ENCODE measurements at regions not wholly inside any gene's neighbourhood (a gene's known extent, or its start where the extent isn't known, plus 50 kb on each side); places are given as distances from the start of the nearest gene placed in this dataset.
A peak's percentile ranks its signal among the peaks of the same experiment; 100 is the strongest.

DNA sequence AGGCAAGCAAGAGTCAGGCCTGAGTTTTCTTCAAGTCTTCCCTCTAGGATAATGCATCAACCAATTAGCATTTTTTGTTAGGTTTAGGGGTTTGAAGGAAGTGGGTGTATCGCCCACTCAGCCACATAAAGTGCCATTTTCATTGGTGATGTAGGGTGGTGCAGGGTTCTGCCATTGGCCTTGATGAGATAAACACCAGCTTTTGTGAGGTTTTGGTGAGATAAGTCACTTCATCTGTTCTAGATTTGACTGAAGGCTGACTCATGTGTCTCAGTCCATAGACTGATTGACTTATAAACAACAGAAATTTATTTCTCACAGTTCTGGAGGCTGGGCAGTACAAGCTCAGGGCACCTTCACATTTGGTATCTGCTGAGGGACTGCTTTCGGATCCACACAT lies 84.5 kb upstream of the C3orf80 start:
- H3K4me3 ChIP-seq (ENCODE audit: low read depth, low read length) = no peak overlapping the region
- in situ Hi-C loops (cut with HindIII; ENCODE audit: low sequenced_read_pairs) = no loop called here
- TF ChIP-seq, protein P1, sequence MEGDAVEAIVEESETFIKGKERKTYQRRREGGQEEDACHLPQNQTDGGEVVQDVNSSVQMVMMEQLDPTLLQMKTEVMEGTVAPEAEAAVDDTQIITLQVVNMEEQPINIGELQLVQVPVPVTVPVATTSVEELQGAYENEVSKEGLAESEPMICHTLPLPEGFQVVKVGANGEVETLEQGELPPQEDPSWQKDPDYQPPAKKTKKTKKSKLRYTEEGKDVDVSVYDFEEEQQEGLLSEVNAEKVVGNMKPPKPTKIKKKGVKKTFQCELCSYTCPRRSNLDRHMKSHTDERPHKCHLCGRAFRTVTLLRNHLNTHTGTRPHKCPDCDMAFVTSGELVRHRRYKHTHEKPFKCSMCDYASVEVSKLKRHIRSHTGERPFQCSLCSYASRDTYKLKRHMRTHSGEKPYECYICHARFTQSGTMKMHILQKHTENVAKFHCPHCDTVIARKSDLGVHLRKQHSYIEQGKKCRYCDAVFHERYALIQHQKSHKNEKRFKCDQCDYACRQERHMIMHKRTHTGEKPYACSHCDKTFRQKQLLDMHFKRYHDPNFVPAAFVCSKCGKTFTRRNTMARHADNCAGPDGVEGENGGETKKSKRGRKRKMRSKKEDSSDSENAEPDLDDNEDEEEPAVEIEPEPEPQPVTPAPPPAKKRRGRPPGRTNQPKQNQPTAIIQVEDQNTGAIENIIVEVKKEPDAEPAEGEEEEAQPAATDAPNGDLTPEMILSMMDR (IDR thresholded peaks at IDR 0.05; ENCODE audit: low read depth, low read length) = no peak
- DNase-seq (ENCODE audit: low read depth, low spot score) = no peak

DNA sequence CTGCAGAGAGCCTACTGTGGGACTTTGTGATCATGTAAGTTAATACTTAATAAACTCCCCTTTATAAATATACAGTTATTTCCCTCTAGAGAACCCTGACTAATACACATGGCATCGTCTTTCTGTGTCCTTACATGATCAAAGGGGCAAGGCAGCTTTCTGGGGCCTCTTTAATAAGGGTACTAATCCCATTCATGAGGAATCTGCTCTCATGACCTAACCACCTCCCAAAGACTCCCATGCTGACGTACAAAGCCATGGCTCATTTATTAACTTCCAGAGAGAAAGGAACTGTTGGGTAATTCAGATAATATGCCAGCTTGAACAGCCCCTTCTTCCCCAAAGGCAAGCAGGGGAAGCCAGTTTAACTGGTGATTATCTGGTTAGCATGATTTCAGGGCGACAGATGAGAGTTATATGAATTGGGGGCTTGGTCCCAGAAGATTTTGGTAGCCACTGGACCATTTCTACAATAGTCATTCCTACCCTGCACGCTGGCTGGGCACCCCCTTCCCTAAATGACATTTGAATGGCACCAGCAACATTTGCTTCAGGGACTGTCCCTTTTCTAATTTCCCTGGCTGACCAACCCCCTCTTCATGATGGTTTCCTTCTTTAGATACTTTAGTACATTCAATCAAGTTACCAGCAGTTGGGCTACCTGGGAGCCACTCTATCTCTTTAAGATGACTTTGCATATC lies 83.6 kb upstream of the C3orf80 start:
- no peak overlapping the region for H3K4me3 ChIP-seq (ENCODE audit: low read depth, low read length)
- TF ChIP-seq, protein P1 (IDR thresholded peaks at IDR 0.05; ENCODE audit: low read depth, low read length) = no peak
- DNase-seq (ENCODE audit: low read depth, low spot score) = no peak
- in situ Hi-C loops (cut with HindIII; ENCODE audit: low sequenced_read_pairs) = no loop called here

DNA sequence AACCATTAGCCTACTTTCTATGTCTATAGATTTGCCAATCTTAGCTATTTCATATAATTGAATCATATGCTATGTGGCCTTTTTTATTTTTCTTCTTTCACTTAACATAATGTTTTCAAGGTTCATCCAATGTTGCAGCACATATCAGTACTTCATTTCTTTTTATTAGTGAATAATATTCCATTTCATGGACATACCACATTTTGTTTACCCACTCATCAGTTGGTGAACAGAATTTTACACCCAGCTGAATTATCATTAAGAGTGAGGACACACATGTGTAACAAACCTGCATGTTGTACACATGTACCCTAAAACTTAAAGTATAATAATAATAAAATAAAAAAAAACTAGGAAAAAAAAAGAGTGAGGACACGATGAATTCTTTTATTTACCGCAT lies 81.7 kb upstream of the C3orf80 start:
- in situ Hi-C loops (cut with HindIII; ENCODE audit: low sequenced_read_pairs) = no loop called here
- no peak overlapping the region for H3K4me3 ChIP-seq (ENCODE audit: low read depth, low read length)
- TF ChIP-seq, protein P1 (IDR thresholded peaks at IDR 0.05; ENCODE audit: low read depth, low read length) = no peak
- DNase-seq (ENCODE audit: low read depth, low spot score) = no peak

DNA sequence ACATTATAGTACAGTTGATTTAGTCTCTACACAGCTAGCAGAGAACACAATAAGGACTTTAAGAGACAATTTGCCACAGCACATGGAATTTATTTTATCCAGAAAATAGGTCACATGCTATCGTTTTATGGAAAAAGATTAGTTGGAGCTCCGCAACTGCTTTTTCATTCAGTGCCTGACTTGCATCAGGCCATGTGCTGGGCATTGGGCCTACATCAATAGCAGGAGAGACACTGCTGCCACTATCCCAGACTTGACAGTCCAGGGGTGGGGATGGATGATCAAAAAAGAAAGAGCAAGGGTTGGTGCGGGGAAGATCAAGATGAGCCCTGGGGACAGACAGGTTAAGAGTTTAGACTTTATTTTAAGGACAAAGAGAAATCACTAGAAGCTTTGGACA lies 75.2 kb upstream of the C3orf80 start:
- in situ Hi-C loops (cut with HindIII; ENCODE audit: low sequenced_read_pairs) = no loop called here
- TF ChIP-seq, protein P1 (IDR thresholded peaks at IDR 0.05; ENCODE audit: low read depth, low read length) = no peak
- H3K4me3 ChIP-seq (ENCODE audit: low read depth, low read length) = no peak overlapping the region
- DNase-seq (ENCODE audit: low read depth, low spot score) = no peak

DNA sequence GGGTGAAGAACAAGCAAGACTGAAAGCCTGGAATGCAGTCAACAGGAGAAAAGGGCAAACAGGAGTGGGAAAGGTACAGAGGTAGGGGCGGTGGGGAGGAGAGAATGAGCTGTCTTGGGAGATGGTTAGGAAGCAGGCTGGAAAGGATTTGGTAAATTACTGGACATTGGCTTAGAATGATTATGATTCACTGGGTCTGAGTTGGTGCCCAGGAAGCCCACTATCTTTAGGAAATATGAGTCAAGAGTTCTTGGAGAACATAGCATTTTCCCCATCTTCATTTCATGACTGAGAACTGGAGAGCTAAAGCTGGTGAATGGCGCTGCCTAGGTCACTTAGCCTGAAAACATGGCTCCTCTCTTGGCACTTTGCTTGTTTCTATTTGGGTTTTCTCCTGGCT lies 74.7 kb upstream of the C3orf80 start:
- peak; percentile 65 for DNase-seq (ENCODE audit: low read depth, low spot score)
- in situ Hi-C loops (cut with HindIII; ENCODE audit: low sequenced_read_pairs) = no loop called here
- no peak overlapping the region for H3K4me3 ChIP-seq (ENCODE audit: low read depth, low read length)
- TF ChIP-seq, protein P1 (IDR thresholded peaks at IDR 0.05; ENCODE audit: low read depth, low read length) = no peak

DNA sequence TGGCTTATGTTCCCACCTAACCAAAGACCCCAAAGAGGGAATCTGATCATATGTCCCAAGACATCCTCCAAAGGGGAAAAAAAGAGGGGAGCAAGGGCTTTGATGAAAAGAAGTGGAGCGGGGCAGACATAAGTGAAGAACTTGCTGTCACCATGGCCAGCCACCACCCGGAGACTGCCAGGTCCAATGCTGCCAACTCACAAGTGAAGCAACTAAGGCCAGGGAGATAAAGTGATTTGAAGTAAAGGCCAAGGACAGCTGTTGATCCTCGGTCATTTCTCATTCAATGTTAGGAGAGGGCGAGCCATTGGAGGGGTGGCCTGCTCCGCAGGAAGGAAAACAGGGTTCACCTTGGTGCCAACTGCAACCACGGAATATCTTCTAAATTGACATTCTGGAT lies 72.6 kb upstream of the C3orf80 start:
- TF ChIP-seq, protein P1 (IDR thresholded peaks at IDR 0.05; ENCODE audit: low read depth, low read length) = no peak
- in situ Hi-C loops (cut with HindIII; ENCODE audit: low sequenced_read_pairs) = no loop called here
- DNase-seq (ENCODE audit: low read depth, low spot score) = no peak
- no peak overlapping the region for H3K4me3 ChIP-seq (ENCODE audit: low read depth, low read length)
